ENCODE measurements at regions not wholly inside any gene's neighbourhood (a gene's known extent, or its start where the extent isn't known, plus 50 kb on each side); places are given as distances from the start of the nearest gene placed in this dataset.
"Not testable (repeated sequence)": the region's sequence is repeated elsewhere in the genome, so short reads cannot be mapped to it uniquely, and the experiment has no call there.

DNA sequence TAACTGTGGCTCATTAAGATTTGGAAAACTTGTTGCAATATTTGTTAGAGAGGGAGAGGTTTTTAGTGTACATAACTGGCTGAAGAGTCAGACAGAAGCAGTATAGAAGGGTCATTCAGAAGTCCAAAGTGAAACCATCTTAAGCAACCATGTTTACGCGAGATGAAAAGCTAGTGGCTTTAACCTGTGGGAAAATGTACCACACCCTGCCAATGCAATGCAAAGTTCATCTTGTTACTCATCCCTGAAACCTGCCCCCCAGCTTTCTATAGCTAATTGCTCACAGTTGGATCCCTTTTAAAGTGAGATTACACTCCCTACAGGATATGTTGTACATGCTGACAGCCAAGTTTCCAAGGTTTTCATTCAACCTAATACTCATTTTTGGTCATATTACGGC is 96.7 kb upstream of the RAPGEF2 start:
- no peak for DNase-seq (ENCODE audit: low spot score)

DNA sequence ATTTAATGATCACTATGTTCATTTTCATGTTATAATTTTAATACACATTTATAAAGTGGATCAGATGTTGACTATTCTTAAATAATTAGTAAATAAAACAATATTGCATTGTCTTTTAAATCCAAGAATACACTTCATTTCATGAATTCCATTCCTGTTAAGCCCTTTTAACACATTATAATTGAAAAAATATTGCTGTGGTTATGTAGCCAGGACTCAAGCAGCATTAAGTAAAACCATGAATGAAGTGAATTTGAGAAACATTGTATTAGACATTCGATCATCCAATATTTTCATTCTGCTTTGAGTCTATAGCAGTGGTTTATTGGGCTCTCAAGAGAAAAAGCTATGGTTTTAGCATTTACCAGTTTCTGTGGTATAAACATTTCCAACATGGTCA is 94.2 kb upstream of the RAPGEF2 start:
- no peak for DNase-seq (ENCODE audit: low spot score)

DNA sequence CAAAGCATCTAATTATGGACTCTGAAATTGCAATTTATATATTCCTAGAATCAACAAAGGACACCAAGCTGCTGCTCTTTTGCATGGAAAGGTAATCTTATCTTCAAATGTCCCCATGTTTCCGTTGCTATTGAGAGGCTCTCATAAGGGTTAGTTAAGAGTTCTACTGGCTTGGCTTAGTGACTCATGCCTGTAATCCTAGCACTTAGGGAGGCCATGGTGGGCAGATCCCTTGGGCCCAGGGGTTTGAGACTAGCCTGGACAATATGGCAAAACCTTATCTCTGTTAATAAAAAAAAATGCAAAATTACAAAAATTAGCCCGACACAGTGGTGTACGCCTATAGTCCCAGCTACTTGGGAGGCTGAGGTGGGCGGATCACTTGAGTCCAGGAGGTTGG is 93.4 kb upstream of the RAPGEF2 start:
- no peak for DNase-seq (ENCODE audit: low spot score)

DNA sequence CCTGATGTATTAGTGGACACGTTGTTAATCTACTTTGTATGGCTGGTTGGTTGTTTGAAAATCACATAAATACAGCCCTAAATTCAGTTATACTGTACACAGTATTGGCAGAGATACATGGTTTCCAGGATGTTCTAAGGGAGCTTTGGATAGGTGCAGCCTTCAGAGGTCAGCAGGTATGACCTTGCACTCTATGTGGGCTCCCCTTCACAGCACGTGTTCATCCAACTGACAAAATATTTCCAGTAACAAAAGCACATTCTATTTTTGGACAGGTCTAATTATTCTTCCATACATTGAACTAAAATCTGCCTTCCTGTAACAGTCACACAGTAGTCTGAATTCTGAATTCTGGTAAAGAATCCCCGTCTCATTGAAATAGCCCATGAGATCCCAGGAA is 92.8 kb upstream of the RAPGEF2 start:
- DNase-seq (ENCODE audit: low spot score): peak; percentile 9

DNA sequence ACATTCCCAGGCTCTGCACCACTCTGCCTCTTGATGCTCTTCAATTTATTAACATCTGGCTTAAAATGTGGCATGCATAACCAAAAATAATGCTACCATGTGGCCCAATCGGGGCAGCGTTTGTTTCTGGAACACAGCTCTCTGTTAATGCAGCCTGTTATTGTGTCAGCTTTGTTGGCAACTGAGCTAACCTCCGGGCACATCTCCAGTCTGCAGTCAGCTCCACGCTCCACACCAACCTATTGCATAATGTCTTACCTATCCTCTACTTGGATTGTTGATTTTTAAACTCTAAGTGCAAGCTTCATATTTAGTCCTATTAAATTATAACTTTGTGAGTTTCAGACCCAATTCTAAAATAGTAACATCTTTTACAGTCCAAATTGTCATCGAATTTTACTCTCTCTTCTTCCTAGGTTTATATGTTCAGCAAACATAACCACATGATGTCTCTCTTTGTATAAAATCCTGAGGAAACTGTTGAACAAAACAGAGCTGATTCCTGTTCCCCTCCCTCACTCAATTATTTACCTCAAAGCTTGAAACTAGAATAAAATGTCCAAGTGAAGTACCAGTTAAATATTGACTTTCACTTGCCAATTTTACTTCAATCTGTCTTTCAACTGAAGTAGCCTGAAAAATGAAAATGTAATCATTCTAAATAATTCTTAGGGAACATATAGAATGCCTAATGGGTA is 92.2 kb upstream of the RAPGEF2 start:
- peak; percentile 78 for DNase-seq (ENCODE audit: low spot score)

DNA sequence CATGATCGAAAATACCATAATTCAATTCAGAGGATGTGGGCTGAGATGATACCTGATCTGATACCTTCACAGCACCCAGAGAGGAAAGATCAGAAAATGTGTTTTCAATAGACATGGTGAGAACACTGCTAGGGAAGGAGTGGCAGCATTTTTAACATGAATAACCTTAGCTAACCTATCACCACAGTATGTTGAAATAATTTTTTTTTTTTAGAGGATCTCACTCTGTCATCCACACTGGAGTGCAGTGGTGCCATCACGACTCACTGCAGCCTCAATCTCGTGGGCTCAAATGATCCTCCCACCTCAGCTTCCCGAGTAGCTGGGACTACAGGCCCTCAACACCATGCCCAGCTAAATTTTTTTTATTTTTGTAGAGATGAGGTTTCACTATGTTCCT is 90.5 kb upstream of the RAPGEF2 start:
- no peak for DNase-seq (ENCODE audit: low spot score)

DNA sequence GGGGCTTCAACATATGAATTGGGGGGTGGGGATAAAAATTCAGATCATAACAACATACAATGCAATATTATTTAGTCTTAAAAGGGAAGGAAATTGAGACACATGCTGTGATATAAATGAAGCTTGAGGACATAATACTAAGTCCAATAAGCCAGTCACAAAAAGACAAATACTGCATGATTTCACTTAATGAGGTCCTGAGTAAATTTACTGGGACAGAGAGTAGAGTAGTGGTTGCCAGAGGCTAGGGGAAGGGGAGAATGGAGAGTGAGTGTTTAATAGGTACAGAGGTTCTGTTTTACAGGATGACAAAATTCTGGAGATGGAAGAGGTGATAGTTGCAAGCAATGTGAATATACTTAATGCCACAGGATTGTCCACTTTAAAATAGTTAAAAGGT is 89.2 kb upstream of the RAPGEF2 start:
- no peak for DNase-seq (ENCODE audit: low spot score)

DNA sequence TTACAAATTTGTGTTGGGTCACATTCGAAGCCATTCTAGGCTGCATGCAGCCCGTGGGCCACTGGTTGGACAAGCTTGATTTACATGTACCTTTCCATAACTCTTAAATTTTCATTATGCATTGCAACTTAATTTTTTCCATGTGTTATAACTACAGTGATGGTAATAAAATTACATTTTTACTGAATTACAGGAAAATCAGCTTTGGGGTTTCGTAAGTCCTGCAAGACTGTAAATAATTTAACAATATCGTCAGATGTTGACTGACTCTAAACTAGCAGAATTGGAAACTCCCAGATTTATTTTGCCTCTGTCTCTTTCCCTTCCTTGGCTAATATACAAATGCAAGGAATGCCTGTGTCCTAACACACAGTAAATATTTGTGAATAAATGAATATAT is 88.0 kb upstream of the RAPGEF2 start:
- no peak for DNase-seq (ENCODE audit: low spot score)

DNA sequence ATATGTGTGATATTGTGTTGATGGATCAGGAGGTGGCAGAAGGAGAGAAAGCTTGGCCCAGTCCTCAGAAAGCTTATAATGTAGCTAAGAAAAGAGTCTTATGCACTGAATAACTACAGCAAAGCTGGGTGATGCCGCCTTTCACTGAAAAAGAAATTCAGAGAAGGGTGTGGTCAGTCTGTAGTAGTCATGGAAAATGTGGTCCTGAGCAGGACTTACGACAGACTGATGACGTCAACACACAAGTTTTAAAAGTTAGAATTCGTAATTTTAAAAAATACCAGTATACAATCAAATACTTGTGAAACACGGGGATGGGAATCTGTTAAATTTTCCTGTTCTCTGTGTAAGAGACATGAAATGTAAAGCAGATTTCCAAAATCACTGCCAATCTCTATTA is 87.0 kb upstream of the RAPGEF2 start:
- DNase-seq (ENCODE audit: low spot score): no peak

DNA sequence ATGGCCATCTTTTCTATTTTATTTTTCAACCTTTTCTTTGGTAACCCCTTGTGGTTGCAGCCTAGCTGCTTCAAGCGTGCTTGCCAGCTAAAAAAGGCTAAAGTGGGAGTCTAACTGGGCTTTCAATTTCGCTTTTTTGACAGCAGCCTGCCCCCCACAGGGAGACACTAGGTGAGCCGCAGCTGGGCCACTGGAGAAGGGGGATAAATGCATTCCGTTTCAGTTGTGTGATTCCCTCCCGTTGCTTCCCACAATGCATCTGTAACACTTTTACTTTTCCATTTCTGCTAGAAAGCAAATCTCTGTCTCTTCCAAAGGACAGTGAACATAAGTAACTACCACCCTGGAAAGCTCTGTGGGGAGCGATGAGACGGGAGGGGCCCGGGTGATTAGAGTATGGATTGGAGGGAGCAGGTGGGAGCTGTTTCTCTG is 86.3 kb upstream of the RAPGEF2 start:
- DNase-seq (ENCODE audit: low spot score): no peak

DNA sequence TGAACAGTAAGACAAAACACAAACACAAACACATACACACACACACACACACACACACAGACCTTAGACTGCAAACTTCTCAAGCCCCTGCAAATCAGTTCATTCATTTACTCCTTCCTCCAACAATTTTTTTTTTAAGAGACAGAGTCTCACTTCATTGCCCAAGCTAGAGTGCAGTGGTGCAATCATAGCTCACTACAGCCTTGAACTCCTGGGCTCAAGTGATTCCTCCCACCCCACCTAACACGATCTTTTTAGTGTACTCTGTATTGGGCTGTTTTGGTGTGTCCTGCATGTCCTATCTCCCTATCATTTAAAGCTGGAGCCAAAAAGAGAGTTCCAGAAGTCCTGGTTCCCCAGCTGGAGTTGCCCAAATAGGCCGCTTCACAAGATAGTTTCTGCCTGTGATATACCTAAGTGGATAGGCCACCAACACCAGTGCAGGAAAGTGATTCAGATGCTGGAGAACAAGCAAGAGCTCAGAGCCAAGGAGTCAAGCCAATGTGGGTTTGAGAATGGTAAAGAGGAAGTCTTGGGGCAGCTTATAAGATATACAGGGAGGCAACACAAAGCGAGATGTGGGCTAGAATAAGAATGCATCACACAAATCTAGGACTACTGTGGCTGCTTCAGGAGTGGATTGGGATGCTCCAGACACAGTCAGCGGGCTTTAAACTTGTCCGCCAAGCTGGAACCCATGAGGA is 85.4 kb upstream of the RAPGEF2 start:
- DNase-seq (ENCODE audit: low spot score): no peak

DNA sequence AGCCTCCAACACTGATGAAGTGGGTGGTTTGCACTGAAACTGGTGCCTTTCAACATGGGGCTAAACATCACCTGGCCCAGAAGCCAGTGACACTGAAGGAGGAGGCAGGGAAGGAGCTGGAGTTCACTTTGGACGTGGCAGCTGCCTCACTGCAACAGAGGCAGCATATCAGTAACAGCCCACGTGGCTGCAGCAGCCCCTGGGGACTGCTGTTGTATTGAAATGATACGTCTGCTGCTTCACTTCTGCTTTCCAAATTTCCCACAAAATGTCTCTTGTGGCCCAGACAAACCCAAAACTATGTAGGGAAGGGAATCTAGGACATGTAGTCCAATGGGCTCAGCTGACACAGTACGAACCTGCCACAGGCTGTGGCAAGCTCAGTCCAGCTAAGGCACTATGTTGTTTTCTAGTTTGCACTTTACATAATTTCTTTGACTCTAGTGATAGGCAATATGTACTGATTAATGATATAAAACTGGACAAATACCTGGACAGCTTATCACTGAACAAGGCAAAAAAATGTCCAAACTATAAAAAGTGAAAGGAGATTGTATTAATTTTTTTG is 84.7 kb upstream of the RAPGEF2 start:
- DNase-seq (ENCODE audit: low spot score): no peak

DNA sequence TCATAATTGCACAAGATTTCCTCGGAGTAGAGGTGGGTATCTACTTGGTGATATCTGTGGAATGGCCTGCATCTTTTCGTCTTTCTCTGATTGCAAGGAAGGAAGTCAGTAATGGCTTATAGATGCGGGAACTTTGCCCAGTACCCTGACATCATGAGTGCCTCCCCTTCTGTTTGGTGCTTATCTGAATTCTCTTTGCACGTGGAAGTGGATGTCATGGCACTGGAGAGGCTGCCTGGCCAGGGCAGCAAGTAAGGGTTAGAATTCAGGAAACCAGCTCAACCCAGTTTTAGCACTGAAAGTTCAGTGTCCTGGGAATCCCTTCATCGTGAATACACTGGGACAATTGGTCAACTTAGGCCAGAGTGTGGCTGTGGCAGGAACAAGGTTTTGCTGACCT is 83.5 kb upstream of the RAPGEF2 start:
- no peak for DNase-seq (ENCODE audit: low spot score)

DNA sequence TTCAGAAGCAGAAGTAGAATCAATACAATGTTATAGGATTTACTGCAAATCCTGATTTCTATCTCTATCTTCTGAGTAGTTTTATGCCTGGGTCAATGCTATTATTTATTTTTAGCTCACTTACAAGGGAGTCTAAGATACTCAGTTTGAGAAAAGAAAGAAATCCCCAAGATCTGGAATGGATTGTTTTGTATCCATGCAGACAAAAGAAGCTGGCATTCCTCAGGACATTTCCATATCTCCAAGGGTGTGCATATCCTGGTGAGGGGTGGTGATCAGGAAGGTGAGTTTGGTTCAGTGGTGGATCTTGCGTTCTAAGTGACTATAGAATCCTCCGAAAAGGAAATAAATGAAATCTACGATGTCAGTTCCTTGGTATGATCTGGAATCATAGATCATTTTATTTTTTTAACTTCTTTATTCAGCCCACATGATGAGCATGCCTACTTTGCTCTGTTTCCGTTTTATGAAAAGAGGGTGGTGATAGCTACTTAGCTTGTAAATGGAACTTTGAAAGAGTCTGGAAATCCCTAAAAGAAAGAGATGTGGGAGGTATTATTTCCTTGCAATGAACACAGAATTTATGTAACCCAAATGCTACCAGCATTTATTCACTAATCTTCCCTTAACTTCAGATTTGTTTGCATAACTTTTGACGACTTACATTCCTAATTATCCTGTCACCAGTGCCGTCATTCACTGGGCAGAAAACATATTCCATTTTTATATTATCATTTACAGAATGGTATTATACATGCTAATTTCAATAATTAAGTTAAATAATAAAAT is 81.1 kb upstream of the RAPGEF2 start:
- no peak for DNase-seq (ENCODE audit: low spot score)

DNA sequence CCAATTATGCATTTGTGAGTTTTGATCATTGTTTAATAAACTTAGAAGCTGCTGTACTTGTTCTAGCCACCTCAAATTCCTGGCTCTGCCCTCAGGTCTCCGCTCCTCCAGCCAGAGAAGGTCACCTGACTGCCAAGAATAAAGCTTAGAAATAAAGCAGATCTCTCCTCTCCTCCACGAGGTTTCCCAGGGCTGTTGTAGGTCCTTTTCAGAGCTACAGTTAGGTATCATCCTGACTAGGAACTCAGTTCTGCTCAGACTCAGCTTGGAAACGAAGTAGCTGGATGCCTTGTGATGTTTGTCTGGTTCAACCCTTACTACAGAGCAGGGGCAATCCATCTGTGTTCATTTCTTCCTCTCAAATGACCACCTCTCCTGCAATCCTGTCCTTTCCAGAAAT is 79.1 kb upstream of the RAPGEF2 start:
- DNase-seq (ENCODE audit: low spot score): no peak

DNA sequence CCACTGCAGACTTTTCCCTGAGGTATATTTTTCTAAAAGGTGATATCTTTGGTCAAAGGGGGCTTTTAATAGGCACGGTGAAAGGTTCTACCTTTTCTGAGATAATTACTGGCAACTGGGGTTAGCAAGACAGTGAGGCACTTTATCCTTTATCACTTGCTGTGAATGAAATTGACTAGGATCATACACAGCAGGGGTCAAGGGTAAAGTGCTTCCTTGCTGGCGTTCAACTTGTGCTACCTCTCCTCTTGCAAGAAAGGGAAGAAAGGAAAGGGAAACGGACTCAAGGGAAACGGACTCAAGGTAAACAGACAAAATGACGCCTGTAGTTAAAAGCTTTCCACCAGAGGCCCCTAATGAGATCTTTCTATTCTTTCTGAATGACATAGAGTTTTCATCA is 78.6 kb upstream of the RAPGEF2 start:
- DNase-seq (ENCODE audit: low spot score): no peak

DNA sequence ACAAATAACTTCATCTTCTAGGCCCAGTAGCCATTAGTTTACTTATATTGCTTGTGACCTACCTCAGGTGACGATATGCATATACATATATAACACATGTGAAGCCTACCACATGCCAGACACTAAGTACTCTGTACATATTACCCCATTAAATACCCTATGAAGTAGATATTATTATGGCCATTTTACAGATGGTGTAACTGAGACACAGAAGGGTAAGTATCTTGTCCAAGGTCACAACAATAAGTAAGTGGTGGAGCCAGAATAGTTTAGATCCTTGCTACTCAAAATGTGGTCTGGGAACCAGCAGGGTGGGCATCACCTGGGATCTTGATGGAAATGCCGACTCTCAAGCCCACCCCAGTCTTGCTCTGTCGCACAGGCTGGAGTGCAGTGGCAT is 78.1 kb upstream of the RAPGEF2 start:
- no peak for DNase-seq (ENCODE audit: low spot score)

DNA sequence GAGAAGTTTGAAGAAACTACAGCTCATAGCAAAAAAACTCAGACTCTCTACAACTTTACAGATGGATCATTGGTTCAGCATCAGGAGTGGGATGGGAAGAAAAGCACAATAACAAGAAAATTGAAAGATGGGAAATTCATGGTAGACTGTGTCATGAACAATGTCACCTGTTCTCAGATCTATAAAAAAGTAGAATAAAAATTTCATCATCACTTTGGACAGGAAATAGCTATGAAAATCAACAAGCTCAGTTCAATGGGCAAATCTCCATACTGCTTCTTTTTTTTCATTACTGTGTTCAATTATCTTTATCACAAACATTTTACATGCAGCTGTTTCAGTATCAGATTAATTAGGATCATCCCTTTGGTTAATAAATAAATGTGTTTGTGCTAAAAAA is 76.5 kb upstream of the RAPGEF2 start:
- DNase-seq (ENCODE audit: low spot score): no peak

DNA sequence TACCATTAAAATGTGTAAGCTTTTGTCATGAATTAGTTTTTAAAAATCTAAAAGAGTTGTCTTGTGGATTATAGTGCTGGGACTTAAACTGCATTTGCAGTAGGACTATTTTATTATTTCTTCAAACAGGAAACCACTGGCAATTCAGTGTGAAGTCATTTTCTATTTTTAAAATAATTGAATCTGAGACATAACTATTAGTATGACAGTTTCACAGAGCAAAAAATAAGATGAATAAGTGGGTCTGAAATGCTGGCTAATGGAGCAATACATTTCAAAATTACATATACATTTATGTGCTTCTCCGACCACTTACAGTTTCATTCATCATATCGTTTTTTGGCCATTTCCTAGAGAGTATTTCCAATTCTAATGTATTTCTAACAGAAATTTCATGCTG is 75.3 kb upstream of the RAPGEF2 start:
- DNase-seq (ENCODE audit: low spot score): no peak

DNA sequence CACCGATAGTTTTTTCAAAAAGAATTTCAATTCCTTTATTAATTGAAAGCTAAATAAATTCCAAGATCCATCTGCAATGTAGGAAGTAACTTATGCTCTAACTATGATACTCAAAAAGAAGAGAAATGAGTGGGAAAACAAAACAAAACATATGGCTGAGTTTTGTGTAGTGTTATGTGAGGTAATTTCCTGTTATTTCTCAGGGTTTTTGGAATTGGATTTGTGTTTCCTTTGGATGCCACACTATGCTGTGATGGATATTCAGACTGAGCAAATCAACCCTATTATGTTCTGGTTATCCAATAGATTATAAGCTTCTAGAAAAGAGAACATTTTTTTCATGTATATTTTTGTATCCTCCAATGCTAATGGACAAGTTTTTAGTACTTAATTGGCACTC is 73.4 kb upstream of the RAPGEF2 start:
- DNase-seq (ENCODE audit: low spot score): no peak

DNA sequence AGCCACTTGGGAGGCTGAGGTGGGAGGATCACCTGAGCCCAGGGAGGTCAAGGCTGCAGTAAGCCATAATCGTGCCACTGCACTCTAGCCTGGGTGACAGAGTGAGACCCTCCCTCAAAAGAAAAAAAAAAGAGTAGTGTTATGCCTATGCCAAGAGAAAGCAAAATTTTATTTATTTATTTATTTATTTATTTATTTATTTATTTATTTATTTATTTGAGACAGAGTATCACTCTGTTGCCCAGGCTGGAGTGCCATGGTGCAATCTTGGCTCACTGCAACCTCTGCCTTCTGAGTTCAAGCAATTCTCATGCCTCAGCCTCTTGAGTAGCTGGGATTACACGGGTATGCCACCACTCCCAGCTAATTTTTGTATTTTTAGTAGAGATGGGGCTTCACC is 72.6 kb upstream of the RAPGEF2 start:
- not testable (repeated sequence) for DNase-seq (ENCODE audit: low spot score)

DNA sequence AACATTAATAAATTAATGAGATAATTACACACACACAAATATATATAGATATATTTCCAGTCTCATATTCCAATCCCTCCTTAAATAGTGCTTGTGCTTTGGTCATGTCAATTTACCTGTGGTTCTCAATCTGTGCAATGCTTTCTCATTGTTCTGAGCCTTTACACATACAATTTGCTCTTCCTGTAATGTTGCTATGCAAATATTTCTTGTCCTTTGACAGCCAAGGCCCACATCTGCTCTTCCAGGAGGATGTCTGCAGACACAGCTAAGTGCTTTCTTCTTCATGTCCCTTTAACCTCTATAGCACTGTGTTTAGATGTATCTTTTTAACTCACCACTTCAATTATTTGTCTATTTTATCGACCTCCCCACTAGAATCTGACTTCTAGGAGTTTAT is 67.3 kb upstream of the RAPGEF2 start:
- DNase-seq (ENCODE audit: low spot score): no peak

DNA sequence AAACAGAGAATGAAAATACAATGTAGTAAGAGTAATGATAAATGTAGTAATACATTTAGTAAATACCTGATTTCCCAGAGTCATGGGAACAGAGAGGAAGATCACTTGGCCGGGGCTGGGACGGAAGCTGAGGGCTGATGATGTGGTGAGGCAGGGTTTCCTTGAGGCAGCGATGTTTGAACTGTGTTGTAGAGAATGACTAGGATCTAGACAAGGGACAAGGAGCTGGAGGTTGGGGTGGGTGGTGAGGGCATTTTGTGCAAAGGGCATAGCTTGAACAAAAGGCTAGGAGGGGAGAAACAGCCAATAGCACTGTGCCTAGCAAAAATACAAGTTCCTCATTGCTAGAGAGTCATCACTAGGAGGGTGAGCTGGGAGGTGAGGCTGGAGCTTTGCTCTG is 64.3 kb upstream of the RAPGEF2 start:
- no peak for DNase-seq (ENCODE audit: low spot score)

All from pons (tissue), 1 donor.